HG03571 (cell line): ENCODE measurements at regions not wholly inside any gene's neighbourhood (a gene's known extent, or its start where the extent isn't known, plus 50 kb on each side); places are given as distances from the start of the nearest gene placed in this dataset.

Experiments
- ATAC-seq: cut with Tn5 transposase; IDR thresholded peaks from one replicate; pipeline ENCODE4 v1.9.1; 2021; ENCODE audit not compliant: unreplicated experiment

GRCh38 chr10:78264361-78264760 is 230.7 kb downstream of the RPS24 start:
- no peak for ATAC-seq

DNA sequence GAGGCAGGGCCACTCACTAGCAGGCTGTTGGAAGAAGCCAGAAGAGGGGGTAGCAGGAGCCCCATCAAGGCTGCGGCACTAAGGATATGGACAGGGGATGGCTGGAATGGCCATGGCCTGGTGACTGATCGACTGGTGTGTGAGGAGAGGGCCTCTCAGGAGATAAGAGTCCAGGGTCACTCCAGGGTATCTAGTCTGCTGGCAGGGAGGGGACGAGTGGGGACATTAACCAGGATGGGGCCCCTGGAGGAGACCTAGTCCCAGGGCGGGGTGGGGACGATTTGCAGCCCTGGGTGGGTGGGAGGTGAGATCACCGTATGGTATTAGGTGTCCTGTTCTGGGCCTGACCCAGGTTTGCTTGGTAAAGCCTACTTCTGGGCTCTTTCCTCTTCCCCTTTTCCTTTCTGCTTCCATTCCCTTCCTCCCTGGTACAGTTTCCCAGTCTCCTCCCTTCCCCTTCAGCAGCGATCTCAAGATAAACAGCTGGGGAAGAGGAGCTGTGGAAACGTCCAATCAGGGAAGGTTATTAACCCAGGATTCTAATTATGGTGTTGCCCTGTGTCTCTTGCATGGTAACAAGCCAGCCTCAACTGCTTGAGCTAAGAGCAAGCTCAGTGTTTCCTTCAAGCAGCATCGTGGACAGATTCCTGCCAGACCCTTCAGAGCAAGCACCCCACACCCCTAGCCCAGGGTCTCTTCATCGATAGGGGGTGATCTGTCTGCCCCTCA is 233.2 kb downstream of the RPS24 start:
- no peak for ATAC-seq

- ATAC-seq: no peak
These were observed 233.9 kb downstream of the RPS24 start for GRCh38 chr10:78267598-78267997.

DNA sequence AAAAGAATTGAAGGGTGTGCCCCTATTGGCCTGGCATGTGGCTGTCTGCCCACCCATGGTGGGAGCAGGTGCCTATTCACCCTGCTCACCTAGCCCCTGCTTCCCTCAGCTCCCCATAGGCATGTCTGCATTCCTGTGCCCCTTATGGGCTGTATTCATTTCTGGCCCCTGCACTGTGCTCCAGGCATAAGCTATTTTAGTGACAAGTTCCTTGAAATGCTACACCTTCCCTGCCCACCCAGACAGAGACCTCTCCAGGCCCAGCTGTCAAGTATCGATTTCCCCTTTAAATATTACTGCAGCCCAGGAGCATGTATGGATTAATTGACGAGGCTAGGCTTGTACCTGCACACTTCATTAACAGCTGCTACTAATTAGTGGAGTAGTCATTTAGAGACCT is 235.4 kb downstream of the RPS24 start:
- ATAC-seq: no peak

GRCh38 chr10:78272329-78272728 is 238.7 kb downstream of the RPS24 start:
- ATAC-seq: no peak

DNA sequence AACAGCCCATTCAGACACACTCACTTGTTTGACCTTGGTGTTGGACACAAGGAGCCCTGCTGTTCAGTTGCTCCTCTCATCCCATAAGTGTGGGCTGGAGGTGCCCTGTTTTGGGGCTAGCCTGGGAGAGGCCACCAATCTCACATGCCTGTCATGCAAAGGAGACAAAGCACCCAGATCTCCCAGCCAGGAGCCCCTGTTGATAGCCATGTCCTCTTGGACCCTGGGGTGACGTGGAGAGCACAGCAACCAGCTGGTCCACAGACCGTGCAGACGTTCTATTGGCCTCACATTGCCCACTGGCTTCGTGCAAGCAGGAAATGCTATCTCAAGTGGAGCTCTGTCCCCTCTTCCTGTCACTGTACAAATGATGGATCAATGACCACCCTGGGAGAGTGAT is 240.8 kb downstream of the RPS24 start:
- ATAC-seq: no peak

DNA sequence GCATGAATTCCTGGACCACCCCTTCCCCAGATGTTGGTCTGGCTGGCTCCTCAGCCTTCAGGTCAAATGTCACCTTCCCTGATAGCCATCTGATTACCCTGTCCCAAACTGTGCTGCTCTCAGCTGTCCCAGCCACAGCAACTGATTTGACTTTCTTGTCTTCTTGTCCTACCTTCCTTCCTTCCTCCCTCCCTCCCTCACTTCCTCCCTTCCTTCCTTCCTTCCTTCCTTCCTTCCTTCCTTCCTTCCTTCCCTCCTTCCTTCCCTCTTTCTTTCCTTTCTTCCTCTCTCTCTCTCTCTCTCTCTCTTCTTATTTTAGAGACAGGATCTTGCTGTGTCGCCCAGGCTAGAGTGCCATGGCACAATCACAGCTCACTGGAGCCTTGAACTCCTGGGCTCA is 242.5 kb downstream of the RPS24 start:
- ATAC-seq: no peak

DNA sequence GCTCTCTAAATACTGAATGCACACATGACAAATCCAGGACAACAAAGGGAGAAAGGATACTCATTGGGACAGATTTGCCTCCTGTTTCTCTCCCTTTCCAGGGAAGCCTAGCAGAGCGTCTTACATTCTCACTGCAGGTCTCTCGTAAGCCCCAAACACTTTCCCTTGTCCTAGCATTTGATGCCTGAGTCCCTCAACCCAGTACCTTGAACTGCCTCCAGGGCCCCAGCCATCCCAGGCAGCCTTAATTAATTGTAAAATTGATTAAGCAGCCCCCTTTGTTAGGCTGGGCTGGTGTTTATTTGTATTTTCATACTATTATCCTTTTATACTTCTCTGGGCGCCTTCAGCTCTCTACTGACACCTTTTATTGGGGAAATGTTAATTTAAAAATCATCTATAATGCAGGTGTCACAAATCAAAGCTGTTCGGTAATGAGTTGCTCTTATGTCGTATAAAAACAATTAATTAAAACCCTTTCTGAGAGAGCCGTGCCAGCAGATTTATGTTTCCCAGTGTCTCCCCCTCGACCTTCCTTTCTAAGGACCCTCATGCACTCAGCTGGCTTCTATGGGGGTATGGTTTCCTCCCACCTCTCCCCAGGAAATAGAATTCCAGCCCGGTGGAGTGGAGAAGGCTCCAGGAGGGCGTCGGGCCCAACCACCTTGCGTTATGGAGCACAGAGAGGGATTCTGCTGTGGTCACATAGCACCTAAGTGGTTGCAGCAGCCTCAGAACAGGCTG is 243.8 kb downstream of the RPS24 start:
- ATAC-seq: no peak

DNA sequence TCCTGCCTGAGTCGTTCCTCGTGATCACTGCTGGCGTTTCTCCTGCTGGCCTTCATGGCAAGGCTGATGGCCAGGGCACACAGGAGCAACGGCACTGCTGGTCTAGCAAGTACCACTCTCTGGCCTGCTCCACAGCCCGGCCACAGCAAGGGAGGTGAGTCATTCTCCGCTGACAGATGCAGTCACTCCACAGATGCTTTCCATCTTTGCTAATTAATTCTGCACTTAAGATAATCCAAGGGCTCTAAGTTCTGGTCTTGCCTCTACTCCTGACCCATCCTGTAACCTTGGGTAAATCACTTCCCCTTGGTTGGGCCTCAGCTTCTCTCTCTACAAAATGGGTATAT is 244.4 kb downstream of the RPS24 start:
- ATAC-seq: no peak

- ATAC-seq: no peak
These were observed 246.1 kb downstream of the RPS24 start for GRCh38 chr10:78279756-78280155.

DNA sequence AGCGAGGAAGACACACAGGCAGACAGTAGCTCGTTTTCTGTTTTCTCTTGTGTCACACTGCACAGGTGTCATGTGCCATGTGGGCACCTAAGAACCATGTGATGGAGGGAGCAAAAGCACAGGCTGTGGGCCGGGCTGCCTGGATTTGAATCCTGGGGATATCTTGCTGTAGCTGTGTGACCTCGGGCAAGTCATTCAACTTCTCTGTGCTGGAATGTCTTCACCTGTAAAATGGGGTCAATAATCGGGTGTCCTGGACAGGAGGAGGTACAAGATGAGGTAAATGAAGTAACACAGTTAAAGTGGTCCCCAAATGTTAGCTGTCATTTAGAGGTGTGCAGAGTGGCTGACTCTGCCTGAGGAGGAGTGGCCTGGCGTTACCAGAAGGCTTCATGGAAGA is 246.9 kb downstream of the RPS24 start:
- no peak for ATAC-seq

- ATAC-seq: no peak
These were observed 248.0 kb downstream of the RPS24 start for GRCh38 chr10:78281627-78282026.

- ATAC-seq: no peak
These were observed 249.5 kb downstream of the RPS24 start for GRCh38 chr10:78283069-78283682.

DNA sequence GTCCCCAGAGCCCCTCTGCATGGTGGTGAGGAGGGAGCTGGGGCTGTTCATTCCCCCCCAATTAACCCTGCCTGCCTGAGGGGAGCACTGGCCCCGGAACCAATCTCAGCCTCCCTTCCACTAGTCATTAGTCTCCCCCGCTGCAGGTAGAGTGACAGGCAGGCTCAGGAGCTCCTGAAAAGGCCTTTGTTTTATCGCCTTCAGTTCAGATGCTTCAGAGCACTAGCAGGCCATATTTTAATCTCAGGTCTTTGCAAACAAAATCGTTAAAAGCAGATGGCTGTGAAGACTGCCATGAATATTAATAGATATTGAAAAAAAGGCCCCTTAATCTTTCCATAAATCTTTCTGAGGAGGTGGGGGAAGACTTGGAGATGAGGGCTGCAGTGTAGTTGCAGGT is 250.7 kb downstream of the RPS24 start:
- no peak for ATAC-seq

DNA sequence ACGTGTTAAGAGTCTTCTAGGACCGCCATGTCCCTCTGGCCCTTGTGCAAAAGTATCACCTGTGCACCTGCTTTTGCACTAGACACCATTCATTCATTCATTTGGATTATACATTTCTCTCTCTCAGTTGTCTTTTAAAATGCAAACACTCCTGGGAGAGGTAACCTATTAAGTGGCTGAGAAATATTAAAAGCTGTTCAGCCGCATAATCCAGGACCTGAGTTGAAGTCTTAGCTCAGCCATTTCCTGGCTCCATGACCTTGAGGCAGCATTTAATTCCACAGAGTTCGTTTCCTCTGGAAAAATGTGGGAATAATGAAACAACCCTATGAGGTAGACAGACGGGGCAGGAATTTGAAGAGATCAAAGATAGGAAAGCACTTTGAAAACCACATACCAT is 251.6 kb downstream of the RPS24 start:
- ATAC-seq: no peak

GRCh38 chr10:78286186-78286585 is 252.5 kb downstream of the RPS24 start:
- ATAC-seq: no peak

DNA sequence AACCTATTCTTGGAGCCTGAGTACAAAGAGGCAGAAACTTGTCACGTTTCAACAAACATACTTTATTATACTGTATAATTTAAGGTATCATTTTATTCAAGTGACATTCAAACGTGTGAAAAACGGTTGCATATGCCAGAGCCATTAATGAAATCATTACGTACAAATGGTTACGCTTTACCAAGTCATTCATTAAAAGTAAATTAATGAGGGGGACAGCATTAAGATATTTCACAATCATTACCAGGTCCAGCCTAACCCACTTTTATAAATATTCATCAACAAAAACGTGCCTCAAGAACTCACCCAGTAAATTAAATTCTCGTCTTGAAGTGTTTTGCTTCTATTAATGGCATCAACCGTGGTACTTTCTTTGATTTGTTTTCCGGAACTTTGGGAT is 253.0 kb downstream of the RPS24 start:
- ATAC-seq: no peak

GRCh38 chr10:78287618-78288017 is 254.0 kb downstream of the RPS24 start:
- ATAC-seq: no peak

- no peak for ATAC-seq
These were observed 255.0 kb downstream of the RPS24 start for GRCh38 chr10:78288663-78289062.

DNA sequence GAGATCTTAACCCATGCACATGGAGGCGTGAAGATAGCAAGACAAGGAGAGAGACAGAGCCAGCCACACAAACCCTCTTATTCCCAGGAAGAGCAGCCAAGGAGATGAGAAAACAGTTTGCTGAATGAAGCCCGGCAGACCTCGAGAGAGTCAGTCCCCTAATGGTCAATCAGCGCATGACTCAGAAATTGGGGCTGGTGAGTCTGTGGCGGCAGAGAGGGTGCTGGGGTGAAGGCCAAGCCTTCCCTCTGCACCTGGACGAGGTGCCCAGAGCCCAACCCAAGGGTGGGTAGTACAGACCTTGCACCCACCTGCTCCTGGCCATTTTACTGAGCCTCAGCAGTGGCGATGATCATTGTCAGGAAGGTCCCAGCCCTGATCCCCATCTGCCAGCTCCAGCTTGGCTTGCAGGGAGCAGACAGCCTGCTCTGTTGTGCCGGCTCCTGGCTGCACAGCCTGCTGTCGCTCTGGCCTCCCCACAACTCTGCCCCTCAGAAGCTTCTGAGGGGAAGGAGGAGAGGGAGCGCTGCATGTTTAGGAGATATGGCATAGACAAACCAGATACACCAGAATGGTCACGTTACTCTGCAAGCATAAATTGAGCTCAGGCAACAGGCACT is 256.6 kb downstream of the RPS24 start:
- ATAC-seq: no peak

DNA sequence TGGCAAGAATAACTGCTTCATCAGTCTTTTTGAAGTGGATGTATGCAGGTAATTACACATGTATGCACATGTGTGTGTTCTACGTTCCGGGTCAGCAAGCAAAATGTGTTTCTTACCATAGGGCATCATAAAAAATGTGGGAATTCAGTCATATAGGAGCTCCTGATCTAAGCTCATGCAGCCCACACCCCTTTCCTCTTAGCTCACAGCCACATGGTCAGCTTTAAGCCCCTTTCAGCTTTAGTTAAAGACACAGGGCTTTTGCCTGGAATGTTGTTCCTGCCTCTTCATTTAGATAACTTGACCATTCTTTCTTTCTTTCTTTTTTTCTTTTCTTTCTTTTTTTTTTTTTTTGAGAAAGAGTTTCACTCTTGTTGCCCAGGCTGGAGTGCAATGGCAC is 258.1 kb downstream of the RPS24 start:
- ATAC-seq: no peak
